GM12891 (cell line): ENCODE measurements at regions not wholly inside any gene's neighbourhood (a gene's known extent, or its start where the extent isn't known, plus 50 kb on each side); places are given as distances from the start of the nearest gene placed in this dataset.

Experiments
- DNase-seq: peaks from one replicate; pipeline ENCODE4 v3.0.0; 2011; ENCODE audit warnings: low spot score; ENCODE audit not compliant: insufficient read length
- FAIRE-seq: peaks from 2 replicates; lab custom pipeline; 2011; peaks lifted over from hg19 to GRCh38; lab: Jason Lieb, UNC
- PAX5 ChIP-seq: IDR thresholded peaks from 2 replicates; pipeline ENCODE4 v1.6.1; 2011; ENCODE audit warnings: low read length, moderate library complexity, mild to moderate bottlenecking; ENCODE audit not compliant: insufficient read depth, severe bottlenecking
- POLR2A ChIP-seq: IDR thresholded peaks from 2 replicates; pipeline ENCODE4 v1.6.1; 2011; ENCODE audit warnings: low read depth, low read length, control low read depth
- POLR2AphosphoS5 ChIP-seq: IDR thresholded peaks from 2 replicates; pipeline ENCODE4 v1.6.1; 2011; ENCODE audit warnings: low read depth, low read length, control low read depth
- POU2F2 ChIP-seq: IDR thresholded peaks from 2 replicates; pipeline ENCODE4 v1.6.1; 2011; ENCODE audit warnings: low read depth, mild to moderate bottlenecking, control low read depth, low read length, moderate library complexity
- SPI1 ChIP-seq: IDR thresholded peaks from 2 replicates; pipeline ENCODE4 v1.6.1; 2011; ENCODE audit warnings: low read depth, low read length, control low read depth
- TAF1 ChIP-seq: IDR thresholded peaks from 2 replicates; pipeline ENCODE4 v1.6.1; 2011; ENCODE audit warnings: low read depth, low read length, control low read depth

- TF ChIP-seq POU2F2 (no peak), POLR2AphosphoS5 (no peak), PAX5 (no peak), TAF1 (no peak), POLR2A (no peak), SPI1 (no peak)
- DNase-seq (no peak), FAIRE-seq (no peak)
Measured at GRCh38 chr9:11742471-11742870, 950.7 kb upstream of the TYRP1 start.

GRCh38 chr9:11743356-11743755, 949.8 kb upstream of the TYRP1 start:
- no peak for TF ChIP-seq POU2F2
- FAIRE-seq (no peak), DNase-seq (no peak)

- DNase-seq (no peak), FAIRE-seq (no peak)
- TF ChIP-seq TAF1 (no peak), POU2F2 (no peak), PAX5 (no peak), POLR2A (no peak), SPI1 (no peak), POLR2AphosphoS5 (no peak)
Measured at GRCh38 chr9:11749396-11749795, 943.8 kb upstream of the TYRP1 start.

- no peak for FAIRE-seq
- no peak for DNase-seq
- TF ChIP-seq POU2F2: no peak
- no peak for TF ChIP-seq PAX5
- no peak for TF ChIP-seq POLR2AphosphoS5
- no peak for TF ChIP-seq POLR2A
- no peak for TF ChIP-seq TAF1
- TF ChIP-seq SPI1: no peak
Measured at GRCh38 chr9:11755951-11756350, 937.2 kb upstream of the TYRP1 start.

GRCh38 chr9:11757408-11757807, 935.8 kb upstream of the TYRP1 start:
- no peak for FAIRE-seq
- TF ChIP-seq POU2F2 (no peak), SPI1 (no peak), POLR2AphosphoS5 (no peak), TAF1 (no peak), POLR2A (no peak), PAX5 (no peak)

GRCh38 chr9:11758016-11758415, 935.2 kb upstream of the TYRP1 start:
- no peak for TF ChIP-seq PAX5
- no peak for TF ChIP-seq POLR2AphosphoS5
- TF ChIP-seq POLR2A: no peak
- TF ChIP-seq TAF1: no peak
- TF ChIP-seq POU2F2: no peak
- TF ChIP-seq SPI1: no peak
- FAIRE-seq (no peak), DNase-seq (no peak)

More at GRCh38 chr9:11757408-11757807, 935.8 kb upstream of the TYRP1 start:
- no peak for DNase-seq

- FAIRE-seq: no peak
- no peak for DNase-seq
- TF ChIP-seq POU2F2: no peak
- TF ChIP-seq POLR2AphosphoS5: no peak
- TF ChIP-seq PAX5: no peak
- TF ChIP-seq TAF1: no peak
- no peak for TF ChIP-seq POLR2A
- no peak for TF ChIP-seq SPI1
Measured at GRCh38 chr9:11779971-11780370, 913.2 kb upstream of the TYRP1 start.

GRCh38 chr9:11792870-11793269, 900.3 kb upstream of the TYRP1 start:
- no peak for FAIRE-seq

GRCh38 chr9:11794984-11795383, 898.2 kb upstream of the TYRP1 start:
- no peak for FAIRE-seq

More at GRCh38 chr9:11792870-11793269, 900.3 kb upstream of the TYRP1 start:
- no peak for DNase-seq
- TF ChIP-seq POU2F2 (no peak), POLR2AphosphoS5 (no peak), SPI1 (no peak), POLR2A (no peak), TAF1 (no peak), PAX5 (no peak)

GRCh38 chr9:11805969-11806368, 887.2 kb upstream of the TYRP1 start:
- TF ChIP-seq POLR2A (no peak), SPI1 (no peak), POLR2AphosphoS5 (no peak), TAF1 (no peak), PAX5 (no peak), POU2F2 (no peak)
- DNase-seq (no peak), FAIRE-seq (no peak)

More at GRCh38 chr9:11794984-11795383, 898.2 kb upstream of the TYRP1 start:
- no peak for DNase-seq
- no peak for TF ChIP-seq TAF1
- TF ChIP-seq SPI1: no peak
- no peak for TF ChIP-seq POU2F2
- no peak for TF ChIP-seq POLR2AphosphoS5
- no peak for TF ChIP-seq POLR2A
- no peak for TF ChIP-seq PAX5

GRCh38 chr9:11821306-11821975, 871.7 kb upstream of the TYRP1 start:
- no peak for FAIRE-seq
- DNase-seq: no peak

More at GRCh38 chr9:11821306-11821975, 871.7 kb upstream of the TYRP1 start:
- TF ChIP-seq TAF1: no peak
